ENCODE measurements at regions not wholly inside any gene's neighbourhood (a gene's known extent, or its start where the extent isn't known, plus 50 kb on each side); places are given as distances from the start of the nearest gene placed in this dataset.

- H3K27ac ChIP-seq, result no peak overlapping the region
- H3K9me3 ChIP-seq, result no peaks in the 10 kb centered on the region
- no peaks in the 10 kb centered on the region for H3K36me3 ChIP-seq
- DNase-seq, result no peak
- intact Hi-C loops (cut with DNase I), result no loop called here
- no peaks in the 10 kb centered on the region for H3K4me1 ChIP-seq
- TF ChIP-seq CTCF (IDR thresholded peaks at IDR 0.05), result no peak
- no peak for TF ChIP-seq POLR2A (IDR thresholded peaks at IDR 0.05)
- 78 to 81% methylated on average over 1 of the region's 1 CpG for WGBS, 2 donors
- no peak overlapping the region for H3K4me3 ChIP-seq (replicated peaks in 1 of 3)
- H3K27me3 ChIP-seq, result no peaks in the 10 kb centered on the region
Observed at GRCh38 chr9:31314241-31314640, 1070.2 kb upstream of the ACO1 start.

- no peaks in the 10 kb centered on the region for H3K4me1 ChIP-seq
- H3K4me3 ChIP-seq (replicated peaks in 1 of 3), result no peak overlapping the region
- DNase-seq, result no peak
- H3K36me3 ChIP-seq, result no peaks in the 10 kb centered on the region
- no peak overlapping the region for H3K27ac ChIP-seq
- WGBS, 2 donors, result 90 to 92% methylated on average over 8 of the region's 9 CpGs
- intact Hi-C loops (cut with DNase I), result no loop called here
- no peak for TF ChIP-seq POLR2A (IDR thresholded peaks at IDR 0.05)
- TF ChIP-seq CTCF (IDR thresholded peaks at IDR 0.05), result no peak
- no peaks in the 10 kb centered on the region for H3K27me3 ChIP-seq
- H3K9me3 ChIP-seq, result no peaks in the 10 kb centered on the region
Observed at GRCh38 chr9:31320494-31320893, 1063.9 kb upstream of the ACO1 start.

GRCh38 chr9:31321256-31321655, 1063.2 kb upstream of the ACO1 start:
- intact Hi-C loops (cut with DNase I), result no loop called here
- Histone ChIP-seq H3K27me3 (no peaks in the 10 kb centered on the region), H3K9me3 (no peaks in the 10 kb centered on the region), H3K27ac (no peak overlapping the region), H3K36me3 (no peaks in the 10 kb centered on the region), H3K4me1 (no peaks in the 10 kb centered on the region), H3K4me3 (replicated peaks in 1 of 3) (no peak overlapping the region)
- DNase-seq, result no peak
- TF ChIP-seq POLR2A (IDR thresholded peaks at IDR 0.05), result no peak
- no peak for TF ChIP-seq CTCF (IDR thresholded peaks at IDR 0.05)
- WGBS, 2 donors, result 79 to 81% methylated on average over 5 to 6 of the region's 6 CpGs

GRCh38 chr9:31321686-31322085, 1062.8 kb upstream of the ACO1 start:
- intact Hi-C loops (cut with DNase I), result no loop called here
- no peak overlapping the region for H3K27ac ChIP-seq
- no peaks in the 10 kb centered on the region for H3K4me1 ChIP-seq
- no peak overlapping the region for H3K4me3 ChIP-seq (replicated peaks in 1 of 3)
- no peaks in the 10 kb centered on the region for H3K36me3 ChIP-seq
- 92% methylated on average over 2 of the region's 3 CpGs; no CpG with 5 or more reads in 1 of the 2 donors for WGBS, 2 donors
- DNase-seq, result no peak
- no peaks in the 10 kb centered on the region for H3K9me3 ChIP-seq
- no peaks in the 10 kb centered on the region for H3K27me3 ChIP-seq
- TF ChIP-seq POLR2A (IDR thresholded peaks at IDR 0.05), result no peak
- TF ChIP-seq CTCF (IDR thresholded peaks at IDR 0.05), result no peak

- Histone ChIP-seq H3K27me3 (no peaks in the 10 kb centered on the region), H3K4me1 (no peaks in the 10 kb centered on the region), H3K27ac (no peak overlapping the region), H3K36me3 (no peaks in the 10 kb centered on the region), H3K9me3 (no peaks in the 10 kb centered on the region), H3K4me3 (replicated peaks in 1 of 3) (no peak overlapping the region)
- DNase-seq, result no peak
- intact Hi-C loops (cut with DNase I), result no loop called here
- WGBS, 2 donors, result 67 to 72% methylated on average over 2 of the region's 2 CpGs
- no peak for TF ChIP-seq POLR2A (IDR thresholded peaks at IDR 0.05)
- no peak for TF ChIP-seq CTCF (IDR thresholded peaks at IDR 0.05)
Observed at GRCh38 chr9:31323726-31324444, 1060.6 kb upstream of the ACO1 start.

Measured in thyroid gland (tissue), 4 donors.